ENCODE measurements at regions not wholly inside any gene's neighbourhood (a gene's known extent, or its start where the extent isn't known, plus 50 kb on each side); places are given as distances from the start of the nearest gene placed in this dataset.
A peak's percentile ranks its signal among the peaks of the same experiment; 100 is the strongest.

GRCh38 chrX:155819966-155820491 lies 61.1 kb upstream of the VAMP7 start:
- TF ChIP-seq CTCF (conservative IDR thresholded peaks at IDR 0.05 in 1 of 2, IDR thresholded peaks at IDR 0.05 in 1 of 2; ENCODE audit: low read depth in 1 of 2, low read length in 2 of 2) (peak; percentile 65 to 74), EZH2 (IDR thresholded peaks at IDR 0.05; ENCODE audit: low read length, missing control alignments) (no peak)

Measured in fibroblast of lung (primary cell).